H1 (cell line): ENCODE measurements at regions not wholly inside any gene's neighbourhood (a gene's known extent, or its start where the extent isn't known, plus 50 kb on each side); places are given as distances from the start of the nearest gene placed in this dataset.

Source experiments
- ASH2L ChIP-seq: fragments of 200-600, 300-600 bp; sonication (generic); IDR thresholded peaks from one replicate; pipeline ENCODE4 v1.7.1; 2017; ENCODE audit warnings: low read length

DNA sequence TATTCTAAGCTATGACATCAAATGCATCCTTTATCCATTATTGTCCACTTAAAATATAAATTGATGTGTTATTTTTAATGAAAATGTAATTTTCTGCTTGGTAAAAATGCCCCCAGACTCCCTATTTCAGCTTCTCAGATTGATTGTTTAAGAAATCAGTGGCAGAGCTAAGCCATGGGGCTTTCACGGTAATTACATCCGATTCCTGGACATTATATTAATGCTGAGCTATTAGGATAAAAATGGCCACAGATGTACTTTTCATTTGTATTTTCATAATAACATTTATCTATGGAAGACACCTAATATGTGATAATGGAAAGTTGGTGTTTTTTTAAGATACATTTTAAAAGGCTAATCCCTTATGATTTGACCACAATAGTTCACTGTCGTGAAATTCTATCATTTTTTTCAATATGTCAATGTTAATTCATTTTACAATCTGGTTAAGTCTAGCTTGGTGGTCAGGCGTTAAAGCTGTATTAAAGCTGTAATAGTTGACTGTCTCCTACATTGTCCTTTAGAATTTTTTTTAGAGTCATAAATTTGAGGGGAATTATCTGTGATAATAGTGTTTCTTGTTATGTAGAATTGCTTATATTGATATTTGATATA, 229.0 kb upstream of the UBE2E3 start (continued):
- TF ChIP-seq ASH2L = no peak
